SK-N-SH (cell line): ENCODE measurements at regions not wholly inside any gene's neighbourhood (a gene's known extent, or its start where the extent isn't known, plus 50 kb on each side); places are given as distances from the start of the nearest gene placed in this dataset.

Source experiments
- CHD2 ChIP-seq: fragments of 150-350 bp; IDR thresholded peaks from 2 replicates; pipeline ENCODE4 v1.6.1; 2018; ENCODE audit warnings: low read length; ENCODE audit not compliant: partially characterized antibody
- FOXJ3 ChIP-seq: sonication (generic); formaldehyde crosslinking; IDR thresholded peaks from 2 replicates; pipeline ENCODE4 v1.5.1; 2020; ENCODE audit warnings: mild to moderate bottlenecking, missing genetic modification reagents
- FOXM1 ChIP-seq: IDR thresholded peaks from 2 replicates; pipeline ENCODE4 v1.4.0; 2012; ENCODE audit warnings: low read depth, mild to moderate bottlenecking
- GABPA ChIP-seq: IDR thresholded peaks from 2 replicates; pipeline ENCODE4 v1.4.0; 2012; ENCODE audit warnings: low read depth, mild to moderate bottlenecking
- JUND ChIP-seq: IDR thresholded peaks from 2 replicates; pipeline ENCODE4 v1.4.0; 2012
- PBX3 ChIP-seq: IDR thresholded peaks from 2 replicates; pipeline ENCODE4; 2012
- POLR2AphosphoS5 ChIP-seq: IDR thresholded peaks from 2 replicates; pipeline ENCODE4 v1.6.1; 2012; ENCODE audit warnings: low read depth, low read length
- REST ChIP-seq: IDR thresholded peaks from 2 replicates; pipeline ENCODE4 v1.6.1; 2012; ENCODE audit warnings: mild to moderate bottlenecking, low read depth, low read length, moderate library complexity
- RFX5 ChIP-seq: IDR thresholded peaks from 2 replicates; pipeline ENCODE4 v1.6.1; 2012; ENCODE audit warnings: mild to moderate bottlenecking, improper control_type of control experiment, low read length
- TEAD4 ChIP-seq: IDR thresholded peaks from 2 replicates; pipeline ENCODE4 v1.4.0; 2012; ENCODE audit warnings: mild to moderate bottlenecking, borderline replicate concordance; ENCODE audit not compliant: insufficient read depth
- YY1 ChIP-seq: IDR thresholded peaks from 2 replicates; pipeline ENCODE4 v1.4.0; 2012; ENCODE audit warnings: low read depth, mild to moderate bottlenecking
- TF ChIP-seq, protein P1 (sequence below): fragments of 200-600 bp; sonication (generic); IDR thresholded peaks from 2 replicates; pipeline ENCODE4 v1.6.1; 2017; ENCODE audit warnings: antibody characterized with exemption, mild to moderate bottlenecking, moderate library complexity
- TF ChIP-seq, protein P2 (sequence below): IDR thresholded peaks from 2 replicates; pipeline ENCODE4 v1.4.0; 2012; ENCODE audit warnings: low read depth, borderline replicate concordance

DNA sequence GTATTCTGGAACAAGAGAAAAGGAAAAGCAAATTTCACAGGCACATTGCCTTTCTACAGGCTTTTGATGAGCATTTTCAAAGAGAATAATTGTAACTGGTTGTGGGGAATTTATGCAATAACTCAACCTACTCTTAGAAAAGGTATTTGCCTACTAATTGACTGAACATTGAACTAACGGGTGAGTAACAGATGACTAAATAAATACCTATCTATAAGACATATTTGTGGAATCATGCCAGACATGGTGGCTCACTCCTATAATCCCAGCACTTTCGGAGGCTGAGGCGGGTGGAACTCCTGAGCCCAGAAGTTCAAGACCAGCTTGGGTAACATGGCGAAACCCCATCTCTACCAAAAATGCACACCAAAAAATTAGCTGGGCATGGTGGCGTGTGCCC is 367.7 kb downstream of the CGGBP1 start:
- TF ChIP-seq, protein P1, sequence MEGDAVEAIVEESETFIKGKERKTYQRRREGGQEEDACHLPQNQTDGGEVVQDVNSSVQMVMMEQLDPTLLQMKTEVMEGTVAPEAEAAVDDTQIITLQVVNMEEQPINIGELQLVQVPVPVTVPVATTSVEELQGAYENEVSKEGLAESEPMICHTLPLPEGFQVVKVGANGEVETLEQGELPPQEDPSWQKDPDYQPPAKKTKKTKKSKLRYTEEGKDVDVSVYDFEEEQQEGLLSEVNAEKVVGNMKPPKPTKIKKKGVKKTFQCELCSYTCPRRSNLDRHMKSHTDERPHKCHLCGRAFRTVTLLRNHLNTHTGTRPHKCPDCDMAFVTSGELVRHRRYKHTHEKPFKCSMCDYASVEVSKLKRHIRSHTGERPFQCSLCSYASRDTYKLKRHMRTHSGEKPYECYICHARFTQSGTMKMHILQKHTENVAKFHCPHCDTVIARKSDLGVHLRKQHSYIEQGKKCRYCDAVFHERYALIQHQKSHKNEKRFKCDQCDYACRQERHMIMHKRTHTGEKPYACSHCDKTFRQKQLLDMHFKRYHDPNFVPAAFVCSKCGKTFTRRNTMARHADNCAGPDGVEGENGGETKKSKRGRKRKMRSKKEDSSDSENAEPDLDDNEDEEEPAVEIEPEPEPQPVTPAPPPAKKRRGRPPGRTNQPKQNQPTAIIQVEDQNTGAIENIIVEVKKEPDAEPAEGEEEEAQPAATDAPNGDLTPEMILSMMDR, result no peak
- no peak for TF ChIP-seq POLR2AphosphoS5
- TF ChIP-seq REST, result no peak
- TF ChIP-seq GABPA, result no peak
- no peak for TF ChIP-seq JUND
- TF ChIP-seq TEAD4, result no peak
- no peak for TF ChIP-seq PBX3
- TF ChIP-seq YY1, result no peak
- TF ChIP-seq FOXJ3 (CRISPR knock-in tag), result no peak
- TF ChIP-seq RFX5, result no peak
- TF ChIP-seq CHD2, result no peak
- TF ChIP-seq, protein P2, sequence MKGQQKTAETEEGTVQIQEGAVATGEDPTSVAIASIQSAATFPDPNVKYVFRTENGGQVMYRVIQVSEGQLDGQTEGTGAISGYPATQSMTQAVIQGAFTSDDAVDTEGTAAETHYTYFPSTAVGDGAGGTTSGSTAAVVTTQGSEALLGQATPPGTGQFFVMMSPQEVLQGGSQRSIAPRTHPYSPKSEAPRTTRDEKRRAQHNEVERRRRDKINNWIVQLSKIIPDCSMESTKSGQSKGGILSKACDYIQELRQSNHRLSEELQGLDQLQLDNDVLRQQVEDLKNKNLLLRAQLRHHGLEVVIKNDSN, result no peak
- TF ChIP-seq FOXM1, result no peak
